HG03095 (cell line): ENCODE measurements at regions not wholly inside any gene's neighbourhood (a gene's known extent, or its start where the extent isn't known, plus 50 kb on each side); places are given as distances from the start of the nearest gene placed in this dataset.

Source experiments
- ATAC-seq: cut with Tn5 transposase; IDR thresholded peaks from one replicate; pipeline ENCODE4 v1.9.1; 2021; ENCODE audit warnings: moderate library complexity; ENCODE audit not compliant: unreplicated experiment

DNA sequence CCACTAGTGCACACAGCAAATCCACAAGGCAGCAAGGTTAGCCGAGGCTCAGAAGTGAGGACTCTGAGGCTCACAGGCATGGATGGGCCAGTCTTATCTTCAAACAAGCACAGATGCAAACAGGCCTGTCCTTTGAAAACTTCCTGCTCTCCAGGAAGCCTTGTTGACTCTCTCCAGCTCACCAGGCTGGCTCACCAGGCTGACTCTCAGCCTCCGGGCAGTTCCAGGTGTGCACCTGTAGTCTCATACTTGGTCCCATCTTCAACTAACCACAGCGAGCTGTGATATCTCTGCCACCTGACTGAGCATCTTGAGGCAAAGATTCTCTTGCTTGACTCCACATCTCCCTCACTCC, 173.9 kb upstream of the ZMIZ1 start:
- ATAC-seq, result no peak

DNA sequence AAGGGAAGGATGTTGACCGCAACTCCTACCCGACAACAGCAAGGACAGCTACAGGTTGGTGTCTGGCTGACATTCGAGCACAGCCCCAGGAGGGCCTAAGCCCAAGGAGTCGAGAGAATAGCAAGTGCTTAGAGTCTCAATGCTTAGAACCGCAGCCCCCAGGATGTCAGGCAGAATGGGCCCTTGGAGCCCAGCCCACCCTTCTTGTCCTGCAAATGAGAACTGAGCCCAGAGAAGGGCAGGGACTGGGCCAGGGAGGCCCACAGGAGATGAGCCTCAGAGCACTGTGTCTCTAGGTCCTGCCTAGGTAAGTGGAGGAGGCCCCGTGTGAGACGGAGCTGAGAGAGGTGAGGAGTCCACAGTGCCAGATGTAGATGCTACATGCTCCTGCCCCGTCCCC, 173.3 kb upstream of the ZMIZ1 start:
- no peak for ATAC-seq

- no peak for ATAC-seq
Measured at GRCh38 chr10:78896159-78896928, 172.4 kb upstream of the ZMIZ1 start.

DNA sequence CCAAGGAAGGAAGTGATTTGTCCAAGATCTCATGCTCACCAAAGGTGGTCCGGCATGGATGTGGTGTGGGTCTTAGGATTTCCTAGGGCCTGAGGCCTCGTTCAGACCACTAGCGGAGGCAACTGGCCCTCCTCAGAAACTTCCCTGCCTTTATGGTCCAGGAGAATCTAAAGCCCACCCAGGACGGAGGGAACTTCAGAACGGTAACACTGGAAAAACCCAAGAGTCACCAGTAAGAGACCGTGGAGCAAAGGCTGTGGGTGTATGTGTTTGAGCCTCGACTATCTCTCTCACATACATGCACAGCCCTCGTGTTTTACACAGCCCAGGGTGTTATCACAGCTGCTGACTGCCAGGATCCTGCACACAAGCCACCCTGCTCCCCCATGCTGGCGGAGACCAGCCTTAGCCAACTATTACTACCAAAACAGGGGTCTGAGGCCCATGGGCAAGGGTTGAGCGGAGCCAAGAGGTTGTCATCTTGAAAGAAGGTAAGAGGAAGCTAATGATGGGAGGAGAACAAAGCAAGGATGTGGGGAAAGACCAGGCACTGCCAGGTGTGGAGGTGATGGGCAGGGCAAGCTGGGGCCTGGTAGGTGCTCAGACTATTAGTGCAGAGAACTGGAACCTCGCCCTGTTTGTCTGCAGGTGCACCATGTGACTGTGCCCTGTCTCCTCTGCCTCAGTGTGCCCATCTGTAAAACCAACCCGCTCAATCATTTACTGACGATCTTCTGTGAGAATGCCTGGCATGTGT, 170.2 kb upstream of the ZMIZ1 start:
- ATAC-seq, result no peak

GRCh38 chr10:78899098-78899754, 169.5 kb upstream of the ZMIZ1 start:
- no peak for ATAC-seq

- ATAC-seq, result no peak
Measured at GRCh38 chr10:78899996-78900714, 168.6 kb upstream of the ZMIZ1 start.

DNA sequence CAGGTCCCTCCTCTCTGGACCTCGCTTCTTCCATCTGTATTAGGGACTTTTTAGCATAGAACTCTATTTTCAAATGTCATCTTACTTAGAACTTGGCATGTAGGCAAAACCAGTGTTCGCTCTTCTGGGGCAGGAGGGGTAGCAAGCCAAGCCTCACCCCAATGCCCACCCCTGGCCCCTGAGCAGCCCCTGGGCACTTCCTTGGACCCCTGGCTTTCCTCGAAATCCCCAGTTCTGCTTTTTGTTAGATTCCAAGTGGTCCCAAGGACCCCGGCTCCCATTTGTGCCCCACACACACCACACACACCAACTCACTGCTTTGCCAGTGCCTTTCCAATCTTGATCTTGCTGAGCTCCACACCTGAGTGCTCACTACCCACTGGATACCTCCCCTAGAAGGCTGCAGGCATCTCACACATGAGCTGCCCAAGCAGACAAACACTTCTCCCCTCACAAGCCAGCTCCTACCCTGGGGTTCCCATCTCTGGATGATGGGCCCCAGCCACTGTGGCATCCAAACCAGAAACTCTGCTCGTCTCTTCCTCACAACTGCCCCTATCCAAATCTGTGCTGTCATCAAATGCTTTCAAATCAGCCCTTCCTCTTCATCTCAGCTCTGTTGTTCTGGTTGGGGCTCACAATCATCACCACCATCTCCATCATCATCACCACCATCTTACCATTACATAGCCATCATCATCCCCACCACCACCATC, 167.9 kb upstream of the ZMIZ1 start:
- no peak for ATAC-seq

GRCh38 chr10:78901694-78902093, 167.1 kb upstream of the ZMIZ1 start:
- ATAC-seq, result no peak

DNA sequence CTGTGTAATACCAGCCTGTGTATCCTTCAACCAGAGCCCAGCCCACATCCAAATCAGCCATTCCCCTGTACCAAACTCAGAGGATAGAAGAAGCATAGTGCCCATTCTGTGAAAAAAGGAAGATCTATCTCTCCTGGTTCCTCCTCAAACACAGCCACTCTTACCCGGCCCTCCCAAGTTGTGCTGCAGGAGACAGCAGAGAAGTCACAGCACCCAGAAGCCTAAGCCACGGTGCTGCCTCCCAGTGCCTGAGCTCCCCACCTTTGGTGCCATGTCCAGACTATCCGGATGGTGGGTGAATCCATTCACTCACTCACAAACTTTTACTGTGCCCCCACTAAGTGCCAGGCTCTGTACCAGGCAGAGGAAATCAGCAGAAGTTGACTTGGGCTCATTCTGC, 166.0 kb upstream of the ZMIZ1 start:
- no peak for ATAC-seq

GRCh38 chr10:78903341-78903940, 165.3 kb upstream of the ZMIZ1 start:
- ATAC-seq, result no peak

- no peak for ATAC-seq
Measured at GRCh38 chr10:78904196-78904595, 164.6 kb upstream of the ZMIZ1 start.

- ATAC-seq, result no peak
Measured at GRCh38 chr10:78905015-78905956, 163.5 kb upstream of the ZMIZ1 start.

- no peak for ATAC-seq
Measured at GRCh38 chr10:78905957-78906308, 162.8 kb upstream of the ZMIZ1 start.

DNA sequence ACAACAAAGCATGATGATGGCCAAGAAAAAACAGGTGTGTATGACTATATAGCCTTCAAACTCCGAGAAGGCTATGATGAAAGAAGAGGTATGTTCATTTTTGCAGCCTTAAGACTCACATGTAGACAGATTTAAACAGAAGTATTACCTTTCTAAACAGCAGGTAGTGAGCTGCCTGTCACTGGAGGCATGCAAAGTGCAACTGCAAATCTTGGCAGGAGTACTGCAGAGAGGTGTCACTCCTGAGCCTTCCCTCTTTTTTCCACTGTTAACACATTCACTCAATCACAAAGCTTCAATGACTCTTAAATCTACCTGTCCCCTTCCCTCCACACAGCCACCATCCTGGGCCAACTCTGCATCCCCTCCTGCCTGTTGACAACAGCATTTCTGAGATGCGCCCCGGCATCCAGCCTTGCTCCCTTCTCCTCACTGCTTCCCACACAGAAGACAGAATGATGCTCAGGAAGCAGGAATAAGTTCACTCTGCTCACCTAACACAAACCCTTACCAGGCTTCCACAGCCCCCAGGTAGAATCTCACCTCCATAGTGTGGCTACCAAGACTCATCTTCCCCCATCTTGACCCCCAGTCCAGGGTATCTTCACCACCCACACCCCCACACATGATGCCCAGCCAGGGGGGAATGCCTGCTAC, 161.9 kb upstream of the ZMIZ1 start:
- no peak for ATAC-seq

DNA sequence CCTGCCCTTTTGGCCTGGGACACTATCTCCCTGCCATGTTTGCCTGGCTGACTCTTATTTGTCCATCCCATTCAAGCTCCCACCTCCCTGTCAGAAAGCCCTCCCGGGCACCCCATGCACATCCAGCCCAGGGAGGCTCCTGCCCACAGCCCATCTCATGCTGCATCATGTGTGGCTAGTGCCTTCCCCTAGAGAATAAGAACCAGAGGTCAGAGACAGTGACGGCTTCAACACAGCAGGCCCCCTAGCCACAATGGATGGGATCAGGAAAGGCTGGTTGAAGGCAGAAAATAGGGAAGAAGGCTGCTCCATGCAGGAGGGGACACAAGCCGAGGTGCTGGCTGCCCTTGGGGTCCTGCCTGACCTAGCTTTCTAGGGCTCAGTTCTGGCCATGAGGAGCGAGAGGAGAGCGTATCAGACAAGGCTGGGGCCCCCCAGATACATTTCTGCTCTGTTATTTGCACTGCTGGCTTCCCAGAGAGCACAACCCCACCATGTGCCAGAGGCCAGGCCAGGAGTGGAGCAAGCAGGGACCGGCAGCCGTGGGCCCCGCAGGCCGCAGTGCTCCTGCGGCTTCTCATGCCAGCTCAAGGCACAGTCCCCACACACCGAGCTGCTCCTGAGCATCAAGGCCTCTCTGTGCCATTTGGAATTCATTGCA, 161.1 kb upstream of the ZMIZ1 start:
- no peak for ATAC-seq

DNA sequence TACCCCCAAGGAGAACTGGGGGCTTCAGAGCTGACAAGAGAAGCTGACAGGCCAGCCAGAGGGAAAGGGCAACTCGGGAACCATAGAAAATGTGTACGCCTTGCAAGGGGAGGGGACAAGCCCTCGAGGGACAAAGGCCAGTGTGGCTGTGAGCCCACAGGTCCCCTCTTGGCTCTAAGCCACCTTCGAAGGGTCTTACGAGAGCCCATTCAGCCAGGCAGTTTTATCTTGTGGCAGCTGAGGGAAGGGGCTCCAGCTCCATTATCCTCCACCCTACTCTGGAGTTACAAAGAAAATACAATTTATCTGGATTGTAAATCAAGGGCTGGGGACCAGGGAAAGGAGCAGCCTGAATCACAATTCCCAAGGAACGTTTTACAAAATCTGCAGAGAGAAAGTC, 159.5 kb upstream of the ZMIZ1 start:
- no peak for ATAC-seq

GRCh38 chr10:78910021-78910420, 158.7 kb upstream of the ZMIZ1 start:
- ATAC-seq, result no peak

GRCh38 chr10:78910476-78910875, 158.3 kb upstream of the ZMIZ1 start:
- no peak for ATAC-seq
